ENCODE measurements at regions not wholly inside any gene's neighbourhood (a gene's known extent, or its start where the extent isn't known, plus 50 kb on each side); places are given as distances from the start of the nearest gene placed in this dataset.

GRCh38 chr7:125599387-125599786 is 669.8 kb upstream of the POT1 start:
- no peak for TF ChIP-seq TCF12 (IDR thresholded peaks at IDR 0.05; ENCODE audit: low read depth)
- TF ChIP-seq CEBPB (IDR thresholded peaks at IDR 0.05): no peak
- no peak for TF ChIP-seq YY1 (IDR thresholded peaks at IDR 0.05; ENCODE audit: low read depth)
- TF ChIP-seq RAD21 (IDR thresholded peaks at IDR 0.05; ENCODE audit: low read depth): no peak
- no peak for TF ChIP-seq EP300 (IDR thresholded peaks at IDR 0.05; ENCODE audit: borderline replicate concordance)
- TF ChIP-seq MAX (IDR thresholded peaks at IDR 0.05): no peak
- TF ChIP-seq EGR1 (IDR thresholded peaks at IDR 0.05): no peak
- no peak for TF ChIP-seq CREB1 (IDR thresholded peaks at IDR 0.05; ENCODE audit: low read depth)
- TF ChIP-seq, protein P1, sequence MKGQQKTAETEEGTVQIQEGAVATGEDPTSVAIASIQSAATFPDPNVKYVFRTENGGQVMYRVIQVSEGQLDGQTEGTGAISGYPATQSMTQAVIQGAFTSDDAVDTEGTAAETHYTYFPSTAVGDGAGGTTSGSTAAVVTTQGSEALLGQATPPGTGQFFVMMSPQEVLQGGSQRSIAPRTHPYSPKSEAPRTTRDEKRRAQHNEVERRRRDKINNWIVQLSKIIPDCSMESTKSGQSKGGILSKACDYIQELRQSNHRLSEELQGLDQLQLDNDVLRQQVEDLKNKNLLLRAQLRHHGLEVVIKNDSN (IDR thresholded peaks at IDR 0.05): no peak
- TF ChIP-seq FOXM1 (IDR thresholded peaks at IDR 0.05; ENCODE audit: borderline replicate concordance, low read depth): no peak
- no peak for TF ChIP-seq ZBTB7A (IDR thresholded peaks at IDR 0.05; ENCODE audit: low read depth)

GRCh38 chr7:125592331-125592730 is 662.7 kb upstream of the POT1 start:
- TF ChIP-seq REST (IDR thresholded peaks at IDR 0.05; ENCODE audit: low read depth) (no peak), EGR1 (IDR thresholded peaks at IDR 0.05) (no peak), NFIC (IDR thresholded peaks at IDR 0.05) (no peak), TAF1 (IDR thresholded peaks at IDR 0.05; ENCODE audit: low read depth) (no peak), YY1 (IDR thresholded peaks at IDR 0.05; ENCODE audit: low read depth) (no peak), ZBTB7A (IDR thresholded peaks at IDR 0.05; ENCODE audit: low read depth) (no peak), CREB1 (IDR thresholded peaks at IDR 0.05; ENCODE audit: low read depth) (no peak), CEBPB (IDR thresholded peaks at IDR 0.05) (no peak), TCF12 (IDR thresholded peaks at IDR 0.05; ENCODE audit: low read depth) (no peak), MAX (IDR thresholded peaks at IDR 0.05) (no peak), RAD21 (IDR thresholded peaks at IDR 0.05; ENCODE audit: low read depth) (no peak), TEAD4 (IDR thresholded peaks at IDR 0.05) (no peak)
- TF ChIP-seq, protein P1 (IDR thresholded peaks at IDR 0.05): no peak

DNA sequence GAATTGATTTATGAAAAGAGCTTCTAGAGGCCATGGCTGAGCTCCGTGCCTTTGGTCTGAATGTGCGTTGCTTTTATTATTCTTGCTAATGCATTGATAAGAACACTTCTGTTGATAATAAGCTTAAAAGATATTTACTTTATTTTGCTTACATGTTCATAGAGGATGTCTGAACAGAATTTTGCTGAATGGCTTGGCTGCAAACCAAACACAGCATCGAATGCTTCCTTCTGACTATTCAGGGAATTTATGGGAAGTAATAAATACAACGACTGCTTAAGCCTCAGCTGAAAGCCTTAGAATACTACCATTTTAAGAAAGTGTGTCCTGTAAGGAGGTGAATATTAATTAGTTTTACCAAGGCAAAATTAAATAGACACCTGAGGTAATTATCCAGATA is 643.5 kb upstream of the POT1 start:
- TF ChIP-seq NFIC (IDR thresholded peaks at IDR 0.05) (no peak), ZBTB7A (IDR thresholded peaks at IDR 0.05; ENCODE audit: low read depth) (no peak), REST (IDR thresholded peaks at IDR 0.05; ENCODE audit: low read depth) (no peak), EGR1 (IDR thresholded peaks at IDR 0.05) (no peak), CEBPB (IDR thresholded peaks at IDR 0.05) (no peak)
- TF ChIP-seq, protein P1 (IDR thresholded peaks at IDR 0.05): no peak

DNA sequence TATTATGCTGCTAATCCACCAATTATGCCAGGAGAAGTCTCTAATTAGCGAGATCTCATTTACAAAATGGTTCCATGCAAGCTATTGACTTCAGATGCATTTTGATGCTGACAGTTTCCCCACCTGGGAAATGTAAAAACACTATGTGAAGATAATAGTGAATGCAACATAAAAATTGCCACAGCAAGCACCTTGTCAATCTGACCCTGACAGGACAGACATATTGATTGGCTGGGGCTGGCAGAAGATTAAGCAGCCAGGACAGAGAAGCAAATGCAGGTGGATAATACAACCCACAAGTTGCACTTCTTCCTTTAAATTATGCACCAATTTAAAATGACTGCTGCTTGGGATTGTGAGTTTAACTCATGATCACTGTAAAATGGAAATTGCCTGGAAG is 642.8 kb upstream of the POT1 start:
- TF ChIP-seq FOXM1 (IDR thresholded peaks at IDR 0.05; ENCODE audit: borderline replicate concordance, low read depth): no peak
- TF ChIP-seq, protein P1 (IDR thresholded peaks at IDR 0.05): no peak

- TF ChIP-seq REST (IDR thresholded peaks at IDR 0.05; ENCODE audit: low read depth) (no peak), TCF12 (IDR thresholded peaks at IDR 0.05; ENCODE audit: low read depth) (no peak), CREB1 (IDR thresholded peaks at IDR 0.05; ENCODE audit: low read depth) (no peak), FOXM1 (IDR thresholded peaks at IDR 0.05; ENCODE audit: borderline replicate concordance, low read depth) (no peak), YY1 (IDR thresholded peaks at IDR 0.05; ENCODE audit: low read depth) (no peak)
- TF ChIP-seq, protein P1 (IDR thresholded peaks at IDR 0.05): no peak
Observed at GRCh38 chr7:125568799-125569198, 639.2 kb upstream of the POT1 start.

All from Ishikawa (cell line).